ENCODE measurements at regions not wholly inside any gene's neighbourhood (a gene's known extent, or its start where the extent isn't known, plus 50 kb on each side); places are given as distances from the start of the nearest gene placed in this dataset.

DNA sequence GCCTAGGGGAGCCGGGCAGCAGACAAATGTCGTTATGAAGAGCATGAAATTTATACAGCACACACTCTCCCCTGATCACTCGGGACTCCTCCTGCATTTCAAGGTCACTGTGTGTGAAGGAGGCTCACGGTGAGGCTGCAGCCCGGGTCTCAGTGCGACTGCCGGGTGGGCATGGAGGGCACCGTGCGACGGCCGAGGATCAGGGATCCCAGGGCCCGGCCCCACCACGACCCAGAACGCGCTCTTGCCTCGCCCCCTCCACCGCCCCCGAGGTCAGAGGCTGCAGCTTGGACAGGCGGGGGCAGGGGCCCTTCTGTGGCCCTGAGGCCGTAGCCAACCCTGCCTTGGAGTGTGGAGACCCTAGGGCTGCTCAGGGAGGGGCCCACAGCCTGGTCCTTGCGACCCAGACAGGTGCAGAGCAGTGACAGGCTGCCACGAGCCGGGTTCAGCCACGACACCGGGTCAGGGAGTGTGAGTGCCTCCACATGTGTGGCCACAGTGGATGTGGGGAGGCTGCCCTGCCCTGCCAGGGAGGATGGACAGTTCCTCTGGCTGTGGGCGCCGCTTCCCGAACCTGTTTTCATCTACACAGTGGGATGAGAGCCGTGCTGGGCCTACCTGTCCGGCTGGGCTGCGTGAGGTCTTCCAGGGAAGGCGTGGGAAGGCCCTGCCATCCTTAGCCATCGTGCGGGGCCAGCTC, 89.3 kb upstream of the NKX1-1 start:
- TF ChIP-seq CTCF (IDR thresholded peaks at IDR 0.05) (no peak), POLR2A (IDR thresholded peaks at IDR 0.05) (no peak)

All from testis (tissue), 2 donors.